Globus pallidus (tissue), 1 donor: ENCODE measurements at regions not wholly inside any gene's neighbourhood (a gene's known extent, or its start where the extent isn't known, plus 50 kb on each side); places are given as distances from the start of the nearest gene placed in this dataset.
"Not testable (repeated sequence)": the region's sequence is repeated elsewhere in the genome, so short reads cannot be mapped to it uniquely, and the experiment has no call there.

Source experiments
- DNase-seq: peaks from one replicate; pipeline ENCODE4 v3.0.0-alpha.2; 2015; ENCODE audit warnings: low spot score

DNA sequence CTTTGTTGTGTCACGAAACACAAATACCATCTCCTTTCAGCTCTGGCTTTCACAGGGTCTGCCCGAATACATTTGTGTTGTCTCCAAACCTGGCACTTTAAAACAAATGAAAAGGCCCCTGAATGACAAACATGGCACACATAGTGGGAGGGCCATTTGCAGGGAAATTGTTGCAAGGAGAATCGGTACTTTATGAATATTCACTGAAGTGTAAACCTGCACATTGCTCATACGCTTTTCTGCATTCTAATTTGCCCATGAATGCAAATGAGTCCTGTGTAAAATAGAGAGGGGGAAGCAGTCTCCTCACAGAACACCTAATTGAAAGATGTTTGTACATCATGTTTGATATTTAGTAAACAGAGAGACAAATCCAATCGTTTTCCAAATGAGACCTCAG, 82.7 kb upstream of the PCDH8 start:
- DNase-seq: no peak

DNA sequence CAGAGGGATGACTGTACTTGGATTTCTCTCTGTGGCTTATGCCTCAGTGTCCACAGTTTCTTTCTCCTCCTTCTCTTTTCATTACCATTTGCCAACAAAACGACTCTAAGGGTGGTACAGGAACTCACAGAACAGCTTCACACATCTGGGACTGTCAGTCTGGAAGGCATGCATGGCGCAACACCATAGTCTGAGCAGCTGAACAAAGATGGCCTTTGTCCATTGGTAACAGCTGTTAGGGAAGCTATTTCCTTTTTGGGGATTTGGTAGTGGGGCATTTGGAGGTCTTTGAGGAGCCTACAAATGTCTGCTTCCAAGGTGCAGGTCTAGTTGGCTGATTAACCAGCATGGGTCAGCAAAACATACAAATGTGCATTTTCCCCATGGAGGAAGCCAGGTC, 81.4 kb upstream of the PCDH8 start:
- no peak for DNase-seq

DNA sequence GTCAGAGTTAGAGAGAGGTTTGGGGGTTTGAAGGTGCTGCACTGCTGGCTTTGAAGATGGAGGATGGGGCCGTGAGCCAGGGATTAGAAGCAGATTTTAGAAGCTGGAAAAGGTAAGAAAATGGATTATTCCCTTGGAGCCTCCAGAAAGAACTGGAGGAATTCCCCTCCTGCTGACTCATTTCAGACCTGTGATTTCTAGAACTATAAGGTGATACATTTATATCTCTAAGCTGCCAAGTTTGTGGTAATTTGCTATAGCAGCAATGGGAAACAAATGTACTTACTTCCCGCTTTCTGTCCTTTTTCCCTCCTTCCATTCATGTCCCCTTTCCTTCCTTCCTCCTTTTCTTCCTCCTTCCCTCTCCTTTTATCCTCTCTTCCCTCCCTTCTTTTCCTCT, 78.5 kb upstream of the PCDH8 start:
- DNase-seq: no peak

DNA sequence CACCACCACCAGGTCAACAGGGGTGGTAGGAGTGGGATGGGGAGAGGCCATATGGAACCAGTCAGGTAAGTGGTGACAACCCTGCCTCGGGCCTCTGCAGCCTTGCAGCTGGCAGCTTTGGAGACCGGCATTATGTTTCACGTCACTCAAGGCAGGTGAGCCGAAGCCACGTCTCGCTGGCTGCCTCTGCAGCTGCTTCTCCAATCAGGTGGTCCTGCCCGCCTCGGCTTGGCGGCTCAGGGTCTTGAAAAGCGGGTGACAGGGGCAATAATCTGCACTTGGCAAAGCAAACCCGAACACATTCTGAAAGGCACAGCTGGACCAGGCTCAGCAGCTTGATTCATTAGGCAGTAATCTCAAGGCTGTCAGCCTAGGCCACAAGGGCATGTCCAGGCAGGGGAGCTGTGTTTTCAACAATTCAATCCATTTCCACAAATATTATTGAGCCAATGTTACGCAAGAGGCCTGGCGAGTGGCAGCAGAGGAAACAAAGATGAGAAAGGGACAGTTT, 77.4 kb upstream of the PCDH8 start:
- DNase-seq: no peak

DNA sequence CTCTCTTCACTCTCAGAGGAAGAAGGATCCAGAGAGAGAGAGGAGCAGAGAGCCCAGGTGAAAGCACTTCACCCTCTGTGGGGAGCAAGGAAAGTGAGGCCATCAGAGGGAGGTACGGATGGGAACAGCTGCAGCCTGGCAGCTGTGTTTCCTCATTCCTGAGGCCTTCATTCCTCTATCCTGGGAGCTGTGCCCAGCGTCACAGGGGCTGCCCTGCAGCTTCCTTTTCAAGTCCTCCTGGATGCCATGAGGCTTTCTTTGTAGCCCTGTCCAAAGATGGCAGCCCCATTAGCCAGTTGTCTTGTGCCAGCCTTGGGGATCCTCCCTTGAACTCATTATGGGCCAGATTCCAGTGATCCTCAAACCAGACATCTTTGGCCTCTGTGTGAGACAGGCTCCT, 76.8 kb upstream of the PCDH8 start:
- no peak for DNase-seq

DNA sequence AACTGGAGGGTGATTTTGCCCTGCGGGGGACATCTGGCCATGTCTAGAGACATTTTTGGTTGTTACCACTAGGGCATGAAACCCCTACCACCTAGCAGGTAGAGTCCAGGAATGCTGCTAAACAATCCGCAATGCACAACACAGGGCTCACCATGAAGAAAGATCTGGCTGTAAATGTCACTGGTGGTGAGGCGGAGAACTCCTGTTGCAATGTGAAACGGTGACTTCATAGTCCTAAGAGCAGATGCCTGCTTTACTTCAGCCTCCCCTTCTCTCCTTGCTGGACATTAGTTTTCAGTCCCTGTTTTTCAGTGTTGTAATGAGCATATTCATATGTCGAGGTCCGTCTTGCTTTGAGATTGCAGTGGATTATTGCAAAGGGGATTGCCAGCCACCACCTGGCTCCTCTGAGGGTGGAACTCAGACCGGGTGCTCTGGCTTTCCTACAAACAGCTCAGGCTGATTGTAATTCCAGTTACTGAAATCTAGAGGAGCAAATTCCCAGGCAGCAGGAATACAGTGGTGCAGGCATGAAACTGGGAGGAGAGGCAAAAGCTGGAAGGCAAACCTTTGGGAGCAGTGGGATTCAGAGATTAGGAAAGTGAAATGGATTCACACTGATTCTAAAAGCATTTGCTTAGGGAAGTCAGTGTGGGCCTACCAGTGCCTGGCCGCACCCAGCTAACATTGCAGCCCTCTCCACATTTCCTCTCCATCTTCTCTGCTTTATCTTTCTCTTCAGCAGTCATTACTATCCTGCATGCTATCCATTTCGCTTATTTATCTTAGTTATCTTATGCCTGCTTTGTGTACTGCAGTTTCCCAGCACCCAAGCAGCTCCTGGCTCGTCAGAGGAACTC, 76.1 kb upstream of the PCDH8 start:
- no peak for DNase-seq

DNA sequence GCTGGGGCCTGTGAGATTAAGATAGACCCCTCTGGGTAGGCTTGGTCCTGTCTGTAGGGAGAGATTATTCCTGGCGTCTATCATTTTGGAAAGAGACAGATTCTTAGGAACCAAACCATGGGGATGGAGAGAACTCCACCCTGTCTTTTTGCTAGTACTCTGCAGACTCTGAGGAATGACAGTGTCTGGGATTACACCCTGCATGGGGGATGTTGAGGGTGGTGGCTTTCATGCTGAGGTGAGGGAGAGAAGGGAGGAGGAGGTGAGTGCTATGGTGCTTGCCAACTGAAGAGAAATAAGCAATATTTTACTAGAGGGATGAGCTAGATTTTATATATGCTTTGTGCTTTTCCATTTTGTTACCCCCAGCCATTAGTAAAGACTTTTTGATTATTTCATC, 74.5 kb upstream of the PCDH8 start:
- no peak for DNase-seq

DNA sequence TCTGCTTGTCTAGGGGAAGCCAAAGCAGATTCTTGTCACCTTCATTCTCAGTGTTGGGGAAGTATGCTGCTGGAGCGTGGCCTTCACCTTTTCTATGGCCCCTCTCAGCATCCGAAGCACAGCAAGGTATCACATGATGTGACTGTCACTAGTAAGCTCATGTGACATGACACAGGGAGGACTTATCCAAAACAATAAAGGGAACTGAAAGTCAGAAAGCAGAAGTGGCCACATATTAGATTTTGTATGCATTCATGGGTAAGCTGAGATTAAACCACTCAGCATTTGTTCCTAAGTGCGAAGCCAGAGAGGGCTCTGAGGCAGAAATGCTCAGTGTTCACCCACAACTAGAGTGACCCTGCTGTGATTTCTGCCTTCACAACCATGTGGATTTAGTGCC, 72.8 kb upstream of the PCDH8 start:
- peak; percentile 61 for DNase-seq

DNA sequence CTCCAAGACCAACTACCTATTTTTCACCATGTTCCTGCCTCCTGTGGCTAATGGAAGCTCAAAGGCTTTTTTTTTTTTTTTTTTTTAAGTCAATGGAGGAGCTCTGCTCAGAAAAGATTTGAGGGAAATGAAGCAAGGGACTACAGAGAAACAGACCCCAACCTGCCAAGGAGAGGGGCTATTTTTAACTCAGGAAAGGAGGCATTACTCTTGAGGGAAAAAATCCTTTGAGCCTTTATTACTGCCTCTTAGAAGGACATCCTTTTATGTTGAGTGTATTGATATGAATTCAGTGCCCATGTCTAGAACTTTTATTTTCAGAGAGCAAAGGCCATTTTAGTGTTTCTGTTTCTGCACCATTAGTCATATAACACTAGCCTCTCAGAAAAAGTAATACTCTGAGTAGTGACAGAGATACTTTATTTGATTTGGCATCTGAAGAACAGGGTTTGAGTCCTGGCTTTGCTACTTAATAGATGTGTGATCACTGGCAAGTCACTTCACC, 68.1 kb upstream of the PCDH8 start:
- no peak for DNase-seq

DNA sequence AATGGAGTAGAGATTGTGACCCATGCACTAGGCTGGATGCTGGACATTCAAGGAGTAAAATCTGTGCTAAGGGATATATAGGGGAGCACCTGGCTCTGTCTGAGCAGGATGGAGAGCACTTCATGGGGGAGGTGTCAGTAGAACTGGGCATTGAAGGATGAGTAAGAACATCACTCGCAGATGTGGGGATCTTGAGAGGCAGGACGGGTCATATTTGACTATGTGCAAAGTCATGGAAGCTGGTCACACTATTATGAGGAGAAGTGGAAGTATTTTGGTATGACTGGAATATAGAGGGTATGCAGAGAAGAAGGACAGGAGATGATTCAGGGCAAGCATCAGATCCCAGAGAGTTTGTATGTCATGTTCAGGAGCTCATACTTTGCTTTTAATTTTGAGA, 62.9 kb upstream of the PCDH8 start:
- DNase-seq: no peak

DNA sequence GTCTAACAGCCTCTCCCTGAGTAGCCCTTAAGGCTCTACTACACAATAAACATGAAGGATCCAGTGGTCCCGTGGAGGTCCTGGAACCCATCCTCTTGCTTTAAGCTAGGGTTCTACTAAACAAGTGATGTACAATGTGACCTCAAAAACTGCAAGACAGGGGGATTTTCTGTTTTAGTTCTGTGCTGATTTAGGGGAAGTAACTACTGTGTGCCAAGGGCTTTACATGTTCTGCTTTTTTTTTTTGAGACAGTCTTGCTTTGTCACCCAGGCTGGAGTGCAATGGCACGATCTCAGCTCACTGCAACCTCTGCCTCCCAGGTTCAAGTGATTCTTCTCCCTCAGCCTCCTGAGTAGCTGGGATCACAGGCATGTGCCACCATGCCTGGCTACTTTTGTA, 61.9 kb upstream of the PCDH8 start:
- not testable (repeated sequence) for DNase-seq

DNA sequence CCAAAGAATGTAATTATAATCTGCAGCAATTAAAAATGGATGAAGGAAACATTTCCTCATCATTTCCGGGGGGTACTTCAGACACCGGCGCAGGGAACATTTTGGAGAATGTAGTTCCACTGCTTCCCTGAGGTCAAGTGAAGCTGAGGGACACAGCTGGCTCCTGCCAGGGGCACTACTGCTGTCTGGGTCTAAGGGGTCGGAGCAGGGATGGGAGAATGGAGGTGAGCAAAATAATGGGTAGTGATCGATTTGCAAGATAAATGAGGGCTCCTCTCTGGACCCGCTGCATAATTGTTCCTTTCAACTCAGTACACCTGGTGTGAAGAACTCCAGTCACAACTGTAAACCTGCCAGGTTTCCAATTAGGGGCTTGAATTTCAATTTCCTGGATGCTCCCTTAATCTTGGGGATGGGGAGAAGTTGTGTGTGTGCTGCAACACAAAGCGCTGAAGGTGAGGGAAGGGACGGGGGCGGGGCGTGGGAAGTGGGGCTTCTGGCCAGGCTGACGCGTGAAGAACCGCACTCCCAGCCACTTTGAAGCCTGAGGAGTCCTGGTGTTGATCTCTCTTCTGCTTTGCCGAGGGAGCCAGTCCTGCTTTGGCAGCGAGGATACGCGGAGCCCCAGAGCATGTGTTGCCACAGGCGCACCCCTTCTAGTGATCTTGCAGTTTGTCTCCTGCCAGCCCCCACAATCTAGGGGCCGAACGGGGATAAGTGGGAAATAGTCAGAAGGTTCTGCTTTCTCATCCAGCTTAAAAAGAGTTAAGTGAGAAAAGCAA, 57.9 kb upstream of the PCDH8 start:
- DNase-seq: no peak

DNA sequence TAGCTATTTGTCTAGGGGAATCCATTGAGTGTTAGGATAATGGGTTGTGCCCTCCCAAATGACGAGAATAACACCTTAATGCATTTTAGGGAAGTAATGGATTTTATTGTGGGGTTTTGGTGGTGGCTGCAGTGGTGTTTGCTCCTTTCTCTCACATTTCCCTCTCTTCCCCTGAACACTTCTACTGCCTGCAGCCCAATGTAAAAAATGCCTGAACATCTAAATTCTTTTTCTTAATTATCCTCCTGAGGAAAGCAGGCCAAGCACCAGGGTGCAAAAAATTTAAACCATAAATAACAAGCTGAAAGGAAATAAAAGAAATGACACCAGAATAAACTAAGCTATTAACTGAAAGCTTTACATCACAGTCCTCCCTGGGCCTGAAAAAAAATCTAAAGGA, 57.3 kb upstream of the PCDH8 start:
- no peak for DNase-seq

DNA sequence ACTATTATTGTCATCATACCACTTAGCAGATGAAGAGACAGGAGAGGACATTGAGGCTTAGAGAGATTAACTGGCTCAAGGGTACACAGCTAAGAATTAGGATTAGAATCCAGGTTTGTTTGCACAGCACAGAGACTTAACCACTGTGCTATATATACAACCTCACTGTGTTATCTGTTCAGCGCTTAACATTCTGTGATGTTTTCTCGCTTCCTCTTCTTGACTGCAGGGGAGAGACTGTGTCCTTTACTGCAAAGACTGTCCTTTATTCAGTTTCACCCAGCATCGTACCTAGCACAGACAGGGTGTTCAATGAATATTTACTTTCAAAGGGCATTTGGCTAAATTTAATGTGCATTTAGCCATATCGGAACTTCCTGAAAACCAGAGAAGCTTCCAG, 54.9 kb upstream of the PCDH8 start:
- no peak for DNase-seq

DNA sequence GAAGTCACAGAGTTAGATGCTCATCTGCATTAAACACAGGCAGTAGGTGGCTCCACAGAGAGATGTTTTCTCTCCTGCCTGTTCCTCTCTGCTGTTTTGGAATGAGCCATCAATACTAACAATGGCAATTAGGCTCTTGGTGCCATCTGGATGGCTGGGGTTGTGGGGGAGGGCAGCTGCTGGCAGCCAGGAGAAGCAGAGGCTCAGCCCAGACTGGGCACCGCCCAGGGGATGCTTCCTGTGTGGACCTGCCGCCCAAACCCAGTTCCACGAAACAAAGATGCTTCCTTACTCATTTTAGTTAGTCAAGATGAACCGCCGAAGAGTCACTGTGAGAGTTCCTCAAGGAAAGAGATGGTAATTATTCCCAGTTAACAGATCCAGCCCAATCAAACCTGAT, 50.8 kb upstream of the PCDH8 start:
- DNase-seq: no peak
